RPMI7951 (cell line): ENCODE measurements at regions not wholly inside any gene's neighbourhood (a gene's known extent, or its start where the extent isn't known, plus 50 kb on each side); places are given as distances from the start of the nearest gene placed in this dataset.

Experiments used
- DNase-seq: peaks from one replicate; pipeline ENCODE4 v3.0.0-alpha.2; 2012; ENCODE audit warnings: low read depth

GRCh38 chr17:53891726-53892125 is 69.0 kb downstream of the KIF2B start:
- no peak for DNase-seq

- no peak for DNase-seq
Measured at GRCh38 chr17:53892222-53892621, 69.5 kb downstream of the KIF2B start.

DNA sequence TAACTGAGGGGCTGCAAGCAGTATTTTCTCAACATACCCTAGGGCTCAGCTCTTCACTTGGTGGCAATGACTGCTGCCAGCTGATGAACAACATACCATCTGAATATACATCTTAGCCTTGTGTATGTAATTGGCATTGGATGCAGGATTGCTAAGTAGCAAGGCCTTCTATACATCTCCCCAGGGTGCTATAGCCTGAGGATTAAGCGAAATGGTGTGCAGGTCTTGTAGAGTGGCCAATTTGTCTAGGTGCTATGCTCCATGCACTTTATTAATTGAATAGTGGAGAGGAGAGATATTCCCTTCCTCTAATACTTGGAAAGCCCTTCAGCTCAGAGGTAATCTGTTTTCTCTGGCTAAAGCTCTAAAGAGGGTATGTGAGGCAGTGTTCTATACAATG is 71.9 kb downstream of the KIF2B start:
- no peak for DNase-seq

- DNase-seq: no peak
Measured at GRCh38 chr17:53896047-53896446, 73.3 kb downstream of the KIF2B start.

GRCh38 chr17:53900951-53901350 is 78.2 kb downstream of the KIF2B start:
- no peak for DNase-seq

GRCh38 chr17:53907435-53907834 is 84.7 kb downstream of the KIF2B start:
- DNase-seq: no peak

DNA sequence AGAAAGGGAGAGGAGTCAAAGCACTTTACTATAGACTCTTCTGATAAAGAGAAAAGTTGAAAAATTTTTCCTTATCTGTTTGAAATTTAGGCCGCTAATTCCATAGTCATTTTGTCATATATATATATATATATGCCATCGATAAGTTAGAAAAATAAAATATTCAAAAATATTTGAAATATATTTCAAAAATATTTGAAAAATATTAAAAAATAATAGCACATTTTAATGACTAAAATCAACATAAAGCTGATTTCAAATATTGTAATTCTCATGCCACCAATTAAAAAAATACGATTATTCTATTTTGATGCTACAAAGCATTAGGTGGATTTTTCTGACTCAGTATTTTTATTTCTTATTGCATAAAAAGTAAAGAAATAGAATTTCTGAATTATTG is 87.1 kb downstream of the KIF2B start:
- DNase-seq: no peak

- DNase-seq: no peak
Measured at GRCh38 chr17:53912117-53912516, 89.4 kb downstream of the KIF2B start.

DNA sequence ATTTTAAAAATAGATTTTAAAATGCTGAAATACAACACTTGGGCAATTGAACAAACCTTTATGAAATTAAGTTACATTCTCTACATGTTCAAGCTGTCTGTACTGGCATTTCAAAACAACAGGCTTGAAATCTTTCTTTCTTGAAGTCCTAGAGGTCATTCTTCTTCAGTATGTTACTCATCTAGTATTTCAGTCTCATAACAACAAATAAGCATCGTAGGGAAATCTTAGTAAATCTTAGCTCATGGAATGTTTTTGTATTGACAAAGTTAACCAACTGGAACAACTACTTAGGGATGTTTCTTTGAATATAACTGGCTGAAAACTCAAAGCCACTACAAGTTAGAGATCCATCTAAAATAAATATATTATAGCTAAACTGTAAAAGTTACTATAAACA is 96.6 kb downstream of the KIF2B start:
- no peak for DNase-seq

DNA sequence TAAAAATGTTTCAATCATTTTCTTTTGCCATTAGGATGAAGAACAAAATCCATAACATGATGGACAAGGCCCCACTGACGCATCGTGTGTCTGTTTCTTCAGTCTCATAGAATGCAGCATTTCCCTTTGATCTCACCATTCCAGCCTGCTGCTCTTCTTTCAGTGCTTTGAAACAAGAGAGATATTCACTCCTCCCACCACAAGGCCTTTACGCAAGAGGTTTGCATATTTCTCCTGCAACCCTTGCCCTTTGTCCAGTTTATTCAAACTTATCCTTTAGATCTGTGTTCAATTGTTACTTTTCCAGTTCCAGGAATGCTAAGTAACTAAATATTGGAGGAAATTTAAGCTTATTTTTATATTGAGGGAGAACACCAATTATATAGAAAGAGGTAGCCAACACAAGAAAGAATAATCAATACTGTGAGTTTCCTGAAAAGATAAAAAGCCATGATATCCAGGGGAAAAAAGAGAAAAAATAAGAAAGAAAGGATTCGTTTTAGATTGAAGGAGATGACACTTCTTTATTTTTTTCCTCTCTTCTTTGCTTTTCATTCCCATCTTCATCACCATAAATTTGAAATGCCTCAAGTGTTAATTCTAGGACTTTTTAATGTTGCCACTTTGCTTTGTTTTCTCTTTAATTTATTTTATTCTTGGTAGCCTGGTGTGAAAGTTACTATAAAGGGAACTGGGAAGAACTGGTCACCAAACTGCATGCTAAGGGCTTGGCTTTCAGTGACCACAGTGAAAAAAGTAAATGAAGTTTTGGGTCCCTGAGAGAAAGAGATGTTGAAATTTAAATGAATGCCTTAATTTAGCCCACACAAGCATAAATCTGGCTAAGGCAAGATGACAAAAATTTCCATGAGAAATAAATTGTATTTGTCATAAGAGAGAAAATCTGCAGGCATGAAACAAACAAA is 102.1 kb downstream of the KIF2B start:
- no peak for DNase-seq

GRCh38 chr17:53932386-53932785 is 109.7 kb downstream of the KIF2B start:
- DNase-seq: no peak

DNA sequence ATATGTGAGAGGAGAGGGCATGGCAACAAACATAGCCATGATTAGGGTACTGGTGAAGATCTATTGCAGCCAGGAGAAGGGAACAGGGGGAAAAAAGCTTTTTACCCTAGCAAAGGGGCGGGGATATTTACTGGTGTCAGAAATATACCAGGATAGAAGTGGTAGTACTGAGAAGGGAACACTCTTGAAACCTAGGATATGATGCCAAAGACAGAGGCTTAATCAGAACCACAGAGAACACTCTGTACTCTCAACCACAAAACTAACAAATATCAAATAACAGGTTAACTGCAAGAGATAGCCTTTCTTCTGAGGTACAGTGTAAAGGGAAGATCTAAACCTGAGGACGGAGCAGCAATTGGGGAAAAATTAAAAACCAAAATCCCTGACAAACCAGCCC is 112.2 kb downstream of the KIF2B start:
- no peak for DNase-seq

DNA sequence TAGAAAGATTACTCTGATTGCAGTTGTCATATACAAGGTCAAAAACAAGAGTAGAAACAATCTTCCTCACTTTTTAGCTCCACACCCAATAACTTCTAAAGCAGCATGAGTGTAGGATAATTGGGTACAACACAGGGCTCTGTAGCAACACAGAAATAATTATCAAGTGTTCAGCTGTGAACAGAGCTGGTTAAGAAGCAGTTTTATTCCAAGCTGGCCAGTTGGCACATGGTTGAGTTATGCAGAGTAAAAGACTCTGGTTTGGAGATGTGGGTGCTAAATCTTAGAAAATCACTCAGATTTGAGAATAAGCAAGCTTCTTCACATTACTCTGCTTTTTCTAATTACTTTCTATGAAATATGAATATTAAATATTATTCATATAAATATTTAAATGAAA is 118.5 kb downstream of the KIF2B start:
- no peak for DNase-seq

DNA sequence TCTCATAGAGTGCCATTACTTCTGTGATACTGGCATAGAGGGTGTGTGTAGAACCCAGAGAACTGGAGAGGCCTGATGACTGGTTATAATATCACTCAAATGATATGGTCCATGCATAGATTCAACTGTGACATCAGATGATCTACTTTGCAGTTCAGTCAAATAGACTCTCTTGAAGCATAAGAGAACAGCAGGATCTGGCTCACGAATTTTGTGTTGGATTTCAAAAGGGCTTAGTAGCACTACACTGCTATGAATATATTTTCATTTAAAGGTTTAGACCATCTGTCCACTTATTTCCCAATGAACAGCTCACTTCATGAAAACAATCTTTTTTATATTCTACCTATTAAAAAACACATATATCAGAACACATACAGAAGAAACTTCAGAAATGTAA is 119.7 kb downstream of the KIF2B start:
- no peak for DNase-seq

- DNase-seq: no peak
Measured at GRCh38 chr17:53942898-53943297, 120.2 kb downstream of the KIF2B start.

GRCh38 chr17:53948323-53948722 is 125.6 kb downstream of the KIF2B start:
- no peak for DNase-seq

DNA sequence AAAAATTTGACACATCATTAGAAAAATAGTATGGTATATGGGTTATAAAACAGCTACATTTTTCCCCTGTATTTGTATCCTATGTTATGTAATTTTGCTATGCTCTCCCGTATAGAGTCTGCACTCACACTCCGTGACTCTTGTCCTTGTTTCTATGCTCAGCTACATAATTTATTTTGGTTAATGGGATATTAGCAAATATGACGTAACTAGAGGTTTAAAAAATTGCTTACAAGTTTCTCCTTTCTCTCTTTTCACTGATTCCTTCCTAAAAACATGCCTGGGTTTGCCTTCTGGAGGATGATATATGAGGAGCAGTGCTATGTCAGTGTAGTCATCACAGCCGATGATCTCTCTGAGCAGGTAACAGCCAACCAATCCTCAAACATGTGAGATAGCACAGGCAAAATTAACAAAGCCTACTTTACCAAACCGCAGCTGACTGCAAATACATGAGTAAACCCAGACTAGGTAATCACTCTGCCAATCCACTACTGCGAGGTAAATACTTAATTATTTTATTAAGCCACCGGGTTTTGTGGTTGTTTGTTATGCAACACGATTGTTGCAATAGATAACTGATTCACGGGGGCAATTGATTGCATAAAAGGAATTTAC is 126.9 kb downstream of the KIF2B start:
- DNase-seq: no peak

DNA sequence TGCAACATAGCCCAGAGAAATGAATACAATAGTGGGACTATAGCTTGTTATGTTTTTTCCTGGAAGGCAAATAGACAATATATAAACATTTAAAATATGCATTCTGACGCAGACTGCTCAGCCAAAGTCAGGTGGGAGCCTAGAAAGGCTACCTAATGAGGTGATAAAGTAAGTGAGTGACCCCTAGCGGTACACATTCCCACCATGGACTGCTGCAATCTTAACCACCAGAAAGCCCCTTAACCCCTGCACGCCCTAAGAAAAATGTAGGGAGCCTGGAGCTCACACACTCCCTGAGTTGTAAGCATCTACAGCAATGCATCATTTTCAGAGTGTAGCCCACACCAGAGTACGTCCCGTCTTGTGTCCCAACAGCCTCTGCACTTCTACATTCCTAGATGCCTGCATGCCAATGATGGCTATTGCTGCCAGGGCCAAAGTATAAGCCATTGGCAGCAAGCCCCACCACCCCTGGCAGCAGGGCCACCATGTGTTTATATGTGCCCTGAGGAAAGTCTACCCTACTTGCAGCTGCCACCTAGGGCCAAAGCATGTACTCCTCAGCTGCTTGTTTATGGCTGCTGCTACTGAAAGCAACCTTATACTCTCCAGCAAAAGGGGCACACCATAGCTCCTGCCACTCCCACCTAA is 127.6 kb downstream of the KIF2B start:
- DNase-seq: no peak

- no peak for DNase-seq
Measured at GRCh38 chr17:53950858-53951250, 128.1 kb downstream of the KIF2B start.

DNA sequence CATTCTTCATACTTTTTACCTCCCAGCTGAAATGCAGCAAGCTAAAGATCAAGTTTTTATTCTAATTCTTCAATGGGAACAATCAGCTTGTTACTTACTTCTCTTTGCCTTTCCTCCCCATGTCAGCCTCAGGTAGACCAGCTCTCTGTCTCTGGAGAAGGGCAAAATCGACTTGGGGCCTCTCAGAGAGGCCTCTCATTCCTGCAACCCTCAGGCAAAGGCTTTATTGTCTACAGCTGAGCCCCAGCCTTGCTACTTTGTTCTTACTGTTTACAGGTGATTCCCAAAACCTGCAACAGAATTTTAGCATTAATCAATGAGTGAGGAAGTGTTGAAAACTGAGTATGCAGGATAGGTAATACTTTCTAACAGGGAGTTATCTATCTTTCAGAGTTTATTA is 148.6 kb downstream of the KIF2B start:
- no peak for DNase-seq

DNA sequence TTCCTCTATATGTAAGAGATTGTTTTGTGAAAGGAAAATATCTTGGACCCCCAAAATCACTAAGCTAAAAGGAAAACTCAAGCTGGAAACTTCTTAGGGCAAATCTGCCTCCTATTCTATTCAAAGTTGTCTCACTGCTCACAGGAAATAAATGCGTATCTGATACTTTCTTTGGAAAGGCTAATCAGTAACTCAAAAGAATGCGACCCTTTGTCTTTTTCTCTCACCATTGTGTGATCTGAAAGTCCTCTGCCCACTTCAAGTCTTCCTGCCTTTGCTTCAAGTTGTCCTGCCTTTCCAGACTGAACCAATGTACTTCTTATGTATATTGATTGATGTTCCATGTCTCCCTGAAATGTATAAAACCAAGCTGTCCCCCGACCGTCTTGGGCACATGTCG is 157.3 kb downstream of the KIF2B start:
- no peak for DNase-seq

DNA sequence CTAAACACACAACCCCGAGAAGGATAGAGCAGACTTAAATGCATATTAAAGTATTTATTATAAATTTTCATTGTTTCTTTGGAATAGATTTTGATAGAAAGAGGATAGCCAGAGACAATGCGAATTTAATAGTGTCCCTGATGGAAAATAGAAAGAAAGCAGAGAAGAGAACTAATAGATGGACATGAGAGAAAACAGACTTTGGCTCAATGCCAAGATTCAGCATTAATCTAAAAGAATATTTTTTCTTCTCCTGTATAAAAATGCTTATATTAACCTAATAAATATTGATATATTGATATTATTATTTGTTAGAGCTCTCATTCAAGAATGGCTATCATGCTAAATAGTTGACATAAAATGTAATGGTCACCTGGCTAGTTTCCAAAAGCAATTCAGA is 173.4 kb downstream of the KIF2B start:
- DNase-seq: no peak

DNA sequence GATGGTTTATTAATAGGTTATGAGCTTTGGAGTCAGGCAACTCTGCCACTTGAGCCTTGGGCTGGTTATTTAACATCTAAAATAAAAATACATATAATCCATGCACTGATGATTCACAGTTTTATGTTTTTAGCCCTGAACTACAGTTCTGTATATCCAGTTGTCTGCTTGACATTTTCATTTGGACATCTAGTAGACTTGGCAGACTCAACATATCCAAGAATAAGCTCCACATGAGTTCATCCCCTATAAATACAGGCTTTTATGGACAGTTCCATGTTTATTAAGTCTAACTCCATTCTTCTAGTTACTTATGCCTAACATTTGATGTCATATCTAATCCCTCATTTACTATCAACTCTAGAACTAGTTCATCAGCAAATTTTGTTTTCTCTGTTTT is 174.2 kb downstream of the KIF2B start:
- no peak for DNase-seq
